ENCODE measurements at regions not wholly inside any gene's neighbourhood (a gene's known extent, or its start where the extent isn't known, plus 50 kb on each side); places are given as distances from the start of the nearest gene placed in this dataset.

DNA sequence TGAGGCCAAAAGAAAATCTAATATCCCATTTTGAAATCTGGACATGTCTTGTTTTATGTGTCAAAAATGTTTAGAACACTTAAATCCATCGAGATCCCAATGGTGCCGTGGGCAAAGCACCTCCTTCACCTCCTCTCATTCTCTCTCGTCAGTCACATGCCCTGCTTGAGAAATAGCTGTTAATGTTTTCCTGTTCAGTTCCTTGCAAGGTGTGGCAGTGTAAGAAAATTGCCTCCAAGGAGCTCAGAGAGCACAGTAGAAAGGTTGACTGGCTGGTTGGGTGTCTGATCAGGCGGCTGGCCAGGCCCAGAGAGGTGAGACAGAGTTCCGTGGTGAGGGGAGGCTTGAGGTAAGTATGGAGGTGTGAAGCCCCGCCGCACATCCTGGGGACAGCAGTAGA is 210.2 kb downstream of the TSN start:
- TF ChIP-seq, protein P1, sequence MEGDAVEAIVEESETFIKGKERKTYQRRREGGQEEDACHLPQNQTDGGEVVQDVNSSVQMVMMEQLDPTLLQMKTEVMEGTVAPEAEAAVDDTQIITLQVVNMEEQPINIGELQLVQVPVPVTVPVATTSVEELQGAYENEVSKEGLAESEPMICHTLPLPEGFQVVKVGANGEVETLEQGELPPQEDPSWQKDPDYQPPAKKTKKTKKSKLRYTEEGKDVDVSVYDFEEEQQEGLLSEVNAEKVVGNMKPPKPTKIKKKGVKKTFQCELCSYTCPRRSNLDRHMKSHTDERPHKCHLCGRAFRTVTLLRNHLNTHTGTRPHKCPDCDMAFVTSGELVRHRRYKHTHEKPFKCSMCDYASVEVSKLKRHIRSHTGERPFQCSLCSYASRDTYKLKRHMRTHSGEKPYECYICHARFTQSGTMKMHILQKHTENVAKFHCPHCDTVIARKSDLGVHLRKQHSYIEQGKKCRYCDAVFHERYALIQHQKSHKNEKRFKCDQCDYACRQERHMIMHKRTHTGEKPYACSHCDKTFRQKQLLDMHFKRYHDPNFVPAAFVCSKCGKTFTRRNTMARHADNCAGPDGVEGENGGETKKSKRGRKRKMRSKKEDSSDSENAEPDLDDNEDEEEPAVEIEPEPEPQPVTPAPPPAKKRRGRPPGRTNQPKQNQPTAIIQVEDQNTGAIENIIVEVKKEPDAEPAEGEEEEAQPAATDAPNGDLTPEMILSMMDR (tag by site-specific recombination; IDR thresholded peaks at IDR 0.05), result no peak
- no peak for TF ChIP-seq ZNF423 (tag by site-specific recombination; IDR thresholded peaks at IDR 0.05)
- no peak for TF ChIP-seq ZNF837 (tag by site-specific recombination; IDR thresholded peaks at IDR 0.05)
- TF ChIP-seq REPIN1 (tag by site-specific recombination; IDR thresholded peaks at IDR 0.05; ENCODE audit: low read depth), result no peak
- TF ChIP-seq MZF1 (tag by site-specific recombination; IDR thresholded peaks at IDR 0.05; ENCODE audit: borderline replicate concordance), result no peak
- TF ChIP-seq, protein P2, sequence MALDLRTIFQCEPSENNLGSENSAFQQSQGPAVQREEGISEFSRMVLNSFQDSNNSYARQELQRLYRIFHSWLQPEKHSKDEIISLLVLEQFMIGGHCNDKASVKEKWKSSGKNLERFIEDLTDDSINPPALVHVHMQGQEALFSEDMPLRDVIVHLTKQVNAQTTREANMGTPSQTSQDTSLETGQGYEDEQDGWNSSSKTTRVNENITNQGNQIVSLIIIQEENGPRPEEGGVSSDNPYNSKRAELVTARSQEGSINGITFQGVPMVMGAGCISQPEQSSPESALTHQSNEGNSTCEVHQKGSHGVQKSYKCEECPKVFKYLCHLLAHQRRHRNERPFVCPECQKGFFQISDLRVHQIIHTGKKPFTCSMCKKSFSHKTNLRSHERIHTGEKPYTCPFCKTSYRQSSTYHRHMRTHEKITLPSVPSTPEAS (tag by site-specific recombination; IDR thresholded peaks at IDR 0.05), result no peak
